ENCODE measurements at regions not wholly inside any gene's neighbourhood (a gene's known extent, or its start where the extent isn't known, plus 50 kb on each side); places are given as distances from the start of the nearest gene placed in this dataset.

- TF ChIP-seq CTCF (IDR thresholded peaks at IDR 0.05; ENCODE audit: extremely low read depth, missing control alignments): no peak
- no peak for DNase-seq (ENCODE audit: low spot score)
These were observed 91.8 kb upstream of the TNFAIP3 start for GRCh38 chr6:137775227-137775626.

GRCh38 chr6:137775720-137776119, 91.3 kb upstream of the TNFAIP3 start:
- DNase-seq (ENCODE audit: low spot score): no peak
- no peak for TF ChIP-seq CTCF (IDR thresholded peaks at IDR 0.05; ENCODE audit: extremely low read depth, missing control alignments)

GRCh38 chr6:137776256-137776655, 90.8 kb upstream of the TNFAIP3 start:
- no peak for DNase-seq (ENCODE audit: low spot score)
- TF ChIP-seq CTCF (IDR thresholded peaks at IDR 0.05; ENCODE audit: extremely low read depth, missing control alignments): no peak

GRCh38 chr6:137776786-137777686, 90.0 kb upstream of the TNFAIP3 start:
- no peak for TF ChIP-seq CTCF (IDR thresholded peaks at IDR 0.05; ENCODE audit: extremely low read depth, missing control alignments)
- DNase-seq (ENCODE audit: low spot score): no peak

GRCh38 chr6:137777687-137778075, 89.4 kb upstream of the TNFAIP3 start:
- no peak for DNase-seq (ENCODE audit: low spot score)
- TF ChIP-seq CTCF (IDR thresholded peaks at IDR 0.05; ENCODE audit: extremely low read depth, missing control alignments): no peak

- no peak for TF ChIP-seq CTCF (IDR thresholded peaks at IDR 0.05; ENCODE audit: extremely low read depth, missing control alignments)
- DNase-seq (ENCODE audit: low spot score): no peak
These were observed 87.1 kb upstream of the TNFAIP3 start for GRCh38 chr6:137779982-137780381.

GRCh38 chr6:137780447-137781034, 86.5 kb upstream of the TNFAIP3 start:
- no peak for DNase-seq (ENCODE audit: low spot score)
- no peak for TF ChIP-seq CTCF (IDR thresholded peaks at IDR 0.05; ENCODE audit: extremely low read depth, missing control alignments)
